HS-27A (cell line): ENCODE measurements at regions not wholly inside any gene's neighbourhood (a gene's known extent, or its start where the extent isn't known, plus 50 kb on each side); places are given as distances from the start of the nearest gene placed in this dataset.

ENCODE experiments used
- DNase-seq: peaks from one replicate; pipeline ENCODE4 v3.0.0-alpha.2; 2012; ENCODE audit warnings: low read depth, missing footprints

- no peak for DNase-seq
These were observed 684.8 kb downstream of the BRD1 start for GRCh38 chr22:49142891-49143290.

- DNase-seq, result no peak
These were observed 685.4 kb downstream of the BRD1 start for GRCh38 chr22:49142296-49142695.

GRCh38 chr22:49141761-49142160, 685.9 kb downstream of the BRD1 start:
- DNase-seq, result no peak

- DNase-seq, result no peak
These were observed 686.6 kb downstream of the BRD1 start for GRCh38 chr22:49140911-49141665.

DNA sequence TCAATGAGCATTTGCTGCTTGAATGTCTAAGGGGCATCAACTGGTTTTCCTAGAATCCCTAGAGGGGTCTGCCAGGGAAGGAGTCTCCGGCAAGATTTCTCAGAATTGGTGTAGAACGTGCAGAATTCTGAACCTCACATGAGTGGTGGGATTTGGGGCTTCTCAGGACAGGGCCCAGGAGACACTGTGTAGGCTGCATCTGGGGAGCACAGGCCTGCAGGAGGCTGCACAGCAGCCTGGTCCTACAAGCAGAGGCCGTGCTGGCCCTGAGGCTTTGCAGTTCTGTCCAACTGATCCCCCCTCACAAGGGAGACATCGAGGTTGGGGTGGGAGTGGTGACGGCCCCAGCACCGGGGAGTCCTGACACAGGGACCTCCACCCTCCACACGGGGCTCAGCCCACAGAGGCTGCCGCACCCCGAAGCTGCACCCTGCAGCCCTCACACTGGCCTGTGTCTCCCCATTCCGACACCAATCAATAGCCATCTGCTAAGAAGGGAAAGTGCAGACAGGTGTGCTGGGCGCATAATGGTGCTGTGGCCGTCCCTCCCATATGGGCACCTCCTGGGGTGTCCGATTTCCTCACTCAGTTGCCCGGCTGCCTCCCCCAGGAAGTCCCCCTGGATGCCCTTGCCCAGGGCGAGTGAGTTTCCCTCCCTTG, 688.1 kb downstream of the BRD1 start:
- DNase-seq, result no peak

- DNase-seq, result no peak
These were observed 689.4 kb downstream of the BRD1 start for GRCh38 chr22:49138250-49138790.

- DNase-seq, result no peak
These were observed 690.4 kb downstream of the BRD1 start for GRCh38 chr22:49137206-49137840.

DNA sequence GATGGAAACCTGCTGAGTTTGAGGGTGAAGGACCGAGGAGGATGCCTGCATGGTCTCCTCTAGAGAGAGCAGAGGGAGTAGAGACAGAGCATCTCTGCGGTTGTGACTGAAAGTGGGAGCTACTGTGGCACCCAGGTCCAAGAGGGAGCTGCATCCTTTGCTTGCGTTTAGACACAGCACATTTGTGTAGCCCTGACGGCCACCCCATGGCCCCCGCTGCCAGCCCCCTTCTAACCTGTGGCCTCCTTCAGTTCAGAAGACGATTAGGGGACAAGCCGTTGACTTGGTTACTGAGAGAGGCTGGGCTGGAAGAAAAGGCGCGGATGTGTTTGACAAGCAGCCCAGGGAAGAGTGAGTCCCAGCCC, 690.9 kb downstream of the BRD1 start:
- DNase-seq, result no peak

GRCh38 chr22:49136041-49136815, 691.4 kb downstream of the BRD1 start:
- no peak for DNase-seq

- no peak for DNase-seq
These were observed 693.6 kb downstream of the BRD1 start for GRCh38 chr22:49134076-49134475.

- DNase-seq, result no peak
These were observed 694.1 kb downstream of the BRD1 start for GRCh38 chr22:49133541-49133940.

DNA sequence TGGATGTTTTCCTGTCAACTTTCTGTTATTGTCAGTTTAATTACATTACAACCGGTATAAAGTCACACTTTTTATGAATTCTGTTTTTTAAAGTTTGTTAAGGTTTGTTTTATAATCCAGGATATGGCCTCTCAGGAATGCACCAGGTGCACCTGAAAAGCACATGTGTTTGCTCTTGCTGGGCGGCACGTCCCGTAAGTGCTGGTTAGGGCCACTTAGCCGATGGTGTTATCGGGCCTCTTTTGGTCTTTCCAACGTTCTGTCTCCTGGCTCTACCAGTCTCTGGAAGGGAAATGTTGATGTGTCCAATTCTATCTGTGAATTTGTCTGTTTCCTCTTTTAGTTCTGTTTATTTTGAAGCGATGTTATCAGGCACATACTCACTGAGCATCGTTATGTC, 695.7 kb downstream of the BRD1 start:
- DNase-seq, result no peak

DNA sequence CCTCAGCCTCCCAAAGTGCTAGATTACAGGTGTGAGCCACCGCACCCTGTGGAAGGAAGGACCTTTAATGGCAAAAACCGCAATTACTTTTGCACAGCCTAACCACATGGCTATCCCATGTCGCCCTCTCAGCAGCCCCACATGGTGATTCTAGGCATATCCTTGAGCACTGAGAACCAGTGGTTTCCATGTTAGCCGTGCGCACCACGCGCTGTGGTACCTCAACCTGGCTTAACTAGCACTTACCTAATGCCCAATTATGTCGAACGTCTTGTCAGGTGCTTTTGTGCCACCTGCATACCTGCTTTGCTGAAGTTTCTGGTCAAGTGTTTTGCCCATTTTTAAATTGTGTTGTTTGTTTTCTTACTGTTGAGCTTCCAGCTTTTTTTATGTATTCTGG, 697.9 kb downstream of the BRD1 start:
- no peak for DNase-seq

DNA sequence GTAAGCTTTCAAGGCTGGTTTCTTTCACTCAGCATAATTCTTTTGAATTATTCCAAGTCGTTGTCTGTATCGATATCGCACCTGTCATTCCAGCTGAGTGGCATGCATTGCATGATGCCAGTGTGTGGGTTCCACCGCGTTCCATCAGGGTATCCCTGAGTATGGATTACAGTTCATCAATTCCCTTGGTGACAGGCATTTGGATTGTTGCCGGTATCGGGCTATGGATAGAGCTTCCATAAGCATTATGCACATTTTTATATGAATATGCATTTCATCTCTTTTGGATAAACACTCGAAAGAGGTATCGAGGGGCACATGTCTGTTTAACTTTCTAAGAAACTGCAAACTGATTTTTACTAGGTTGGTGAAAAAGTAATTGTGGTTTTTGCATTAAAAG, 698.8 kb downstream of the BRD1 start:
- DNase-seq, result no peak

DNA sequence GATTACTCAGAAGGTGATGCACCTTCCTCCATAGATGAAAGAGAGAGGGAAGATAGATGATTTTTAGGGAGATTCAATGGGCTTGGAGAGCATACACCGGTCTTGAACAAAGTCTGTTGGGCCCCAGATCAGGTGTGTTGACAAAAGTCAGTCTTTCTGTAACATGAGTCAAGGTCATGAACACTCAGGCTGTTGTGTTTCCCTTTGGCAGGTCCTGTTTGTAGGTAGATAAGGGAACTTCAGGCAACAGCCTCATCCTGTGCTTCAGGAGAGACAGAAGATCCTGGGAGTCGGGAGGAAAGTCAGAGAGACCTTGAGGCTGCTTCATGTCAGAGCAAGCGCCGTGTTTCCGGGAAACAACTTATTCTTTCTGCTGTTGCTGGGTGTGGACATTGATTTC, 703.1 kb downstream of the BRD1 start:
- no peak for DNase-seq

DNA sequence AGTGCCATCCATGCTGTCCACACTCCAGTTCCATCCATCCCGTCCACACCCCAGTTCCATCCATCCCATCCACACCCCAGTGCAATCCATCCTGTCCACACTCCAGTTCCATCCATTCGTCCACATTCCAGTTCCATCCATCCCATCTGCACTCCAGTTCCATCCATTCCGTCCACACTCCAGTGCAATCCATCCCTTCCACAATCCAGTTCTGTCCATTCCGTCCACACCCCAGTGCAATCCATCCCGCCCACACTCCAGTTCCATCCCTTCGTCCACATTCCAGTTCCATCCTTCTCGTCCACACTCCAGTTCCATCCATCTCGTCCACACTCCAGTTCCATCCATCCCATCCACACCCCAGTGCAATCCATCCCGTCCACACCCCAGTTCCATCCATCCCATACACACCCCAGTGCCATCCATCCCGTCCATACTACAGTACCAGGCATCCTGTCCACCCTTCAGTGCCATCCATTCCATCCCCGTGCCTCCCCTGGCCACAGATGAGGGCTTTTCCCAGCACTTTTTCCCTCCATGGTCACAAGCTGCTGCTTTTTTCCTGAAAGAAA, 704.0 kb downstream of the BRD1 start:
- DNase-seq, result no peak

- no peak for DNase-seq
These were observed 708.1 kb downstream of the BRD1 start for GRCh38 chr22:49119551-49119952.

DNA sequence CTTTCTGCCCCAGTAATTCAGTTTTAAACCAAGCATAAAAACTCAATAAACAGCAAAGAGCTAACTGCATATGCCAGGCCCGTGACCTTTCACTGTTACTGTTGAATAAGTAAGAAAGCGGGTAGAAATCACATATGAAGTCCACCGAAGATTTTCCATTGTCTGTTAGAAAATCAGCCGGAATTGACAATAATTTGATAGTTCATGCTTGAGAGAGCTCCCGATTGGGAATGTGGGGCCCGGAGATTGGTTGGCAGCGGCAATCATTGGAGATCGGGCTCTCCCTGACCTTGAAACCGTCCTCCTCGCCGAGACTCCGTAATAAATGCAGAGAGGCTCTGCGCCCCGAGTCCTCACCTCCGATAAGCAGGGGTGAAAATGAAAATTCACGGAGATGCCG, 709.6 kb downstream of the BRD1 start:
- DNase-seq, result no peak

DNA sequence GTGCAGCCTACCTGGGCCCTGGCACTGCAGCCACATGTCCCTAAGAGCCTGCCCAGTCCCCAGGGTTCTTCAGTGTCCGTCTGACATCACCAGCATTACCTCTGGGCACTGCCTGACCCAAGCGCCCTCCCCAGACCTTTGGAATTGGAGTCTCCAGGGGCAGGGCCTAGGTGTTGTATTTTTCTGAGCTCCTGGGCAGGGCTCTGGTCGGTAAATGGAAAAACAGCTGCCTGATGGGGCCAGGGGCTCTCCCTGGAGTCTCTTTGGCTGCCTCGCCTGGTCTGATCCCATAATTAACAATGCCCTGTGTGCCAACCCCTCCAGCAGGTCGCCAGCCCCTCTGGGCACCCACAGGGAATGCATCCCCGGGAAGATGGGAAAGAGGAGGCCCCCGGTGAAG, 710.2 kb downstream of the BRD1 start:
- no peak for DNase-seq

DNA sequence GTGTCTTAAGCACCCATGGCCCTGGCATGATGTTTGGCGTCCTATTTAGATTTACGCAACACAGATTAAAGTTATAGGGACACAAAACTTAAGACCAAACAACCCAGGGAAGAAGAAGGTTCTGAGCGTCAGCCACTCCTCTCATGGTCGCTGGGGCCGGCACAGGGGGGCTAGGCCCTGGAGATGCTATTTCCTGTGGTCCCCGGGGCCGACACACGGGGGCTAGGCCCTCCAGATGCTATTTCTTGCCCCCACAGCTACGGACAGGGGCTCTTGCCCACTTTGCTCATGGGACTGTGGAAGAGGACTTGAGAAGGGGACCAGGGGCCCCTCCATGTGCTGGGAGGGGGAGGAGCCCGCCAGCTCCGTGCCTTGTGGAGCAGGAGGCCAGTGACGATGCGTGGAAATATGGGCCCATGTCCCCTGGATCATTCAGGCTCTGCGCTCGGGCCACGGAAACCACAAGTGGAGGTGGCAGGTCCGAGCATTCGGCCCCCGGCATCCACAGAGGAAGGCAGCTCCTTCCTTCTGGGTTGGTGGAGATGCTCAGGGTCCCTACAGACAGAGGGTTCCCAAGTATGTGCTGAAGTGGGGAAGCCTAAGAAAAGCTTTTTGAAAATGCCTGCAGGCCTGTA, 711.1 kb downstream of the BRD1 start:
- no peak for DNase-seq

- DNase-seq, result no peak
These were observed 711.7 kb downstream of the BRD1 start for GRCh38 chr22:49116021-49116420.

- no peak for DNase-seq
These were observed 712.5 kb downstream of the BRD1 start for GRCh38 chr22:49115197-49115596.
